ENCODE measurements at regions not wholly inside any gene's neighbourhood (a gene's known extent, or its start where the extent isn't known, plus 50 kb on each side); places are given as distances from the start of the nearest gene placed in this dataset.

DNA sequence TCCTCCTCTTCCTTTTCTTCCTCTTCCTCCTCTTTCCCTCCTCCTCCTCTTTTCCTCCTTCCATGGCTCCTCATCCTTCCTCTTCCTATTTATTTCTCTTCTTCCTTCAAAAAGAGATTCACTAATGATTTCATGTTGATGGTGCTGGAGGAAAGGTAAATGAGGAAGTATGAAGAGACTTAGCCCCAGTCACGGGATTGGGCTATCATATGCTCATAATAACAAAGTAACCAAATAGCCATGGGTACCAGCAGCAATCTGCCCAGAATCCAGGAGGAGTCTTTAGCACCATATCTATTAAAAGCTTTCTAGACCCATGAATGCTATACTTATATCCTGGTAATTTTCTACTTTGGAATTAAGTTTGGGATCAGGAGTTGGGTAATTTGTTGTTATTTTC, 910.9 kb upstream of the MAP3K7 start:
- Mint-ChIP-seq H3K9me3 (no peaks in the 10 kb centered on the region), H3K36me3 (ENCODE audit: low read depth) (no peaks in the 10 kb centered on the region), H3K4me3 (no peak overlapping the region), H3K4me1 (no peaks in the 10 kb centered on the region), H3K27me3 (no peaks in the 10 kb centered on the region), H3K27ac (no peak overlapping the region)
- no peak for ATAC-seq (ENCODE audit: low read depth)
- DNase-seq, result no peak
- ChIA-PET CTCF (no interaction called here), POLR2A (no interaction called here)
- TF ChIP-seq, protein P1, sequence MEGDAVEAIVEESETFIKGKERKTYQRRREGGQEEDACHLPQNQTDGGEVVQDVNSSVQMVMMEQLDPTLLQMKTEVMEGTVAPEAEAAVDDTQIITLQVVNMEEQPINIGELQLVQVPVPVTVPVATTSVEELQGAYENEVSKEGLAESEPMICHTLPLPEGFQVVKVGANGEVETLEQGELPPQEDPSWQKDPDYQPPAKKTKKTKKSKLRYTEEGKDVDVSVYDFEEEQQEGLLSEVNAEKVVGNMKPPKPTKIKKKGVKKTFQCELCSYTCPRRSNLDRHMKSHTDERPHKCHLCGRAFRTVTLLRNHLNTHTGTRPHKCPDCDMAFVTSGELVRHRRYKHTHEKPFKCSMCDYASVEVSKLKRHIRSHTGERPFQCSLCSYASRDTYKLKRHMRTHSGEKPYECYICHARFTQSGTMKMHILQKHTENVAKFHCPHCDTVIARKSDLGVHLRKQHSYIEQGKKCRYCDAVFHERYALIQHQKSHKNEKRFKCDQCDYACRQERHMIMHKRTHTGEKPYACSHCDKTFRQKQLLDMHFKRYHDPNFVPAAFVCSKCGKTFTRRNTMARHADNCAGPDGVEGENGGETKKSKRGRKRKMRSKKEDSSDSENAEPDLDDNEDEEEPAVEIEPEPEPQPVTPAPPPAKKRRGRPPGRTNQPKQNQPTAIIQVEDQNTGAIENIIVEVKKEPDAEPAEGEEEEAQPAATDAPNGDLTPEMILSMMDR (IDR thresholded peaks at IDR 0.05), result no peak
- intact Hi-C loops (cut with micrococcal nuclease), result no loop called here

DNA sequence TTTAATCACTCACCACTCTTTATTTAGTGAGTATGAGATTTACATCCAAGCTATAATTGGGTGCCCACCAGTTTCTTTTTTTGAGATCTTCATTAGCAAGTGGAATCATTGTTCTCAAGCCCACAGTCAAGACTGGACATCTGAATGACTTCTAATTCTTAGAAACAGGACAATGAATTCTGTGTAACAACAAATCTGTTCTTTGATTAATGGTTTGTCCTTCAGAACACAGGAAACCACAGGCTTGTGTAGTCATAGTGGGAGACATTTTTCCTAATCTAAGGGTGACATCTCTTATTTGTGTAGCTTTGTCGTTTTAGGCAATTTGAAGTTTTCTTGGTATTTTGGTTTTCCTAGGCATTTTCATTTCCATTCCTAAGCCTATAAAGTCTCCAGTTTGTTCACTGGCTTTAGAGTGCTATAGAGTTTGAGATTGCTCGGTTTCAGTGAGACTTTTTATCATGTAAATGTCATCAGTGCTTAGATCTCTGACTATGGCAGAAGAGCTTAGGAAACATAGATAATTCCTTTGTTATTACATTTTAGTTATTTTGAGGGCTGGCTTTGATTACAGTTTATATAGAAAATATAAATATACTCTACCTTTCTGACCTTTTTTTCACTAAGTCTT, 903.9 kb upstream of the MAP3K7 start:
- Mint-ChIP-seq H3K9me3 (no peaks in the 10 kb centered on the region), H3K4me3 (no peak overlapping the region), H3K36me3 (ENCODE audit: low read depth) (no peaks in the 10 kb centered on the region), H3K27ac (no peak overlapping the region), H3K4me1 (no peaks in the 10 kb centered on the region), H3K27me3 (no peaks in the 10 kb centered on the region)
- POLR2A ChIA-PET, result no interaction called here
- ATAC-seq (ENCODE audit: low read depth), result no peak
- TF ChIP-seq, protein P1 (IDR thresholded peaks at IDR 0.05), result no peak
- intact Hi-C loops (cut with micrococcal nuclease), result no loop called here
- no peak for DNase-seq
- CTCF ChIA-PET, result no interaction called here

DNA sequence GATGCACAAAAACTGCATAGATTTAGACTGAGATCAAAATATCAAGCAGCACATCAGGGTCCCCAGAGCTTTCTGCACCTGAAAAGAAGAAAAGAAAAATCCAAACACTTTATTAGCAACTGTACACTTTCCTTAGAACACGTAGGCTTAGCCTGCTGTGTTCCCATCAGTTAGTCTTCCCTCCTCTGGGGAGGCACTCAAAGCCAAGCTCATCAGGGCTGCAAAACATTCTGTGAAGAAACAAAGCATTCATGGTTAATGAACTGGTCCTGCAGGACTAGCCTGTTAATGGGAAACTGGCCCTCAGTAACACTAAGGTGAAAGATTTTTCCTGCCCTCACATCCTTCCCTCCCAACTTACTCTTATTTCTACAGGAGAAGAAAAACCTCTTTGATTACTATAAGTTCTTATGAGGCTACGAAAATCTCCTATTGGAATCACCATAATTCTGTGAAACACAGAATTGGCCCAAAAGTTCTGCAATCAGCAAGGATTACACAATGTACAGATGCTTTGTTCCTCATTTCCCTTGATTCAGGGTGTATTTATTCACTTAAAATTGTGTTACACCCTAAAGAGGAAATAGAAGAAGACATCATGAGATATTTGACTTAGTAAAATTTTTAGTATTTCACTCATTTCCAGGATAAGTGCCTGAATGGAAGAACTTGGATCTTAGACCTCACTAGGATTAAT, 901.0 kb upstream of the MAP3K7 start:
- Mint-ChIP-seq H3K4me1 (no peaks in the 10 kb centered on the region), H3K36me3 (ENCODE audit: low read depth) (no peaks in the 10 kb centered on the region), H3K27ac (no peak overlapping the region), H3K4me3 (no peak overlapping the region), H3K27me3 (no peaks in the 10 kb centered on the region), H3K9me3 (no peaks in the 10 kb centered on the region)
- no peak for DNase-seq
- CTCF ChIA-PET, result no interaction called here
- no peak for ATAC-seq (ENCODE audit: low read depth)
- intact Hi-C loops (cut with micrococcal nuclease), result no loop called here
- POLR2A ChIA-PET, result no interaction called here
- TF ChIP-seq, protein P1 (IDR thresholded peaks at IDR 0.05), result no peak

DNA sequence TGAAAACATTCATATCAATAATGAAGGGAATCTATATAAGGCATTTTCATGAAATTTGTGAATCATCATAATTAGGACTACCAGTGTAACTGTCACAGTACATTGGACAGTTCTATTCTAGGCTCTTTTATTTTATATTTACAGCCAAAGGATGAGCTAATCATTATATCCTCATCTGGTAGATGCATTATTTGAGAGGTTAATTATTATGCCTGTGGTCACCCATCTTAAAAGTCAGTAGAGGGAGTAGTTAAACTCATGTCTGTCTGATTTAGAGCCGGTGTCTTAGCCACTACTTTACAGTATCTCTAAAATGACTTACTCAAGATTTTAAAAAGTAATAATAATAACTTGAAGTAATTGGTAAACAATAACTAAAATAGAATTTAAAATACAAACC, 899.3 kb upstream of the MAP3K7 start:
- no peaks in the 10 kb centered on the region for H3K9me3 Mint-ChIP-seq
- no peak for DNase-seq
- ChIA-PET CTCF (no interaction called here), POLR2A (no interaction called here)
- no peaks in the 10 kb centered on the region for H3K4me1 Mint-ChIP-seq
- intact Hi-C loops (cut with micrococcal nuclease), result no loop called here
- TF ChIP-seq, protein P1 (IDR thresholded peaks at IDR 0.05), result no peak
- no peak overlapping the region for H3K27ac Mint-ChIP-seq
- no peaks in the 10 kb centered on the region for H3K27me3 Mint-ChIP-seq
- no peak for ATAC-seq (ENCODE audit: low read depth)
- H3K36me3 Mint-ChIP-seq (ENCODE audit: low read depth), result no peaks in the 10 kb centered on the region
- no peak overlapping the region for H3K4me3 Mint-ChIP-seq

DNA sequence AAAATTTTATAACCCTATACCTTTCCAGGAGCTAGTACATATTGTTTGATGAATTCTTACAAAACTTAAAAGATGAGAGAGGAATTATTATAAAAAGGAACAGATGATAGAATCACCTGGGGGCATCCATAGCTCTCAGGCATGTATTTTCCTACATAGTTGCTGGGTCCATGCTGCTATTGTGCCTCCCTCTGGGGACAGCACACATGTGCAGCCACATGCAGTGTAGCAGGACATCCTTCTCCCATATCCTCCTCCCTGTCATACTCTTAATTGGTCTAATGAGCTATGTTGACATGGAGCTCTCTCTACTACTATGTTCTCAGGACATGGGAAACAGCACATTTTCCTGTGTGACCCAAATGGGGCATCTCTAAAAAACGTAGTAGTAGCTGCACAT, 898.2 kb upstream of the MAP3K7 start:
- H3K36me3 Mint-ChIP-seq (ENCODE audit: low read depth), result no peaks in the 10 kb centered on the region
- no peak for ATAC-seq (ENCODE audit: low read depth)
- ChIA-PET CTCF (no interaction called here), POLR2A (no interaction called here)
- no peak overlapping the region for H3K27ac Mint-ChIP-seq
- no peaks in the 10 kb centered on the region for H3K27me3 Mint-ChIP-seq
- no peaks in the 10 kb centered on the region for H3K4me1 Mint-ChIP-seq
- no peak for DNase-seq
- no peaks in the 10 kb centered on the region for H3K9me3 Mint-ChIP-seq
- no peak overlapping the region for H3K4me3 Mint-ChIP-seq
- TF ChIP-seq, protein P1 (IDR thresholded peaks at IDR 0.05), result no peak
- intact Hi-C loops (cut with micrococcal nuclease), result no loop called here

Data from activated B cell treated with CpG ODN at 0.5 μM for 24 hours (primary cell).